Urothelium cell line (cell line): ENCODE measurements at regions not wholly inside any gene's neighbourhood (a gene's known extent, or its start where the extent isn't known, plus 50 kb on each side); places are given as distances from the start of the nearest gene placed in this dataset.
"Not testable (repeated sequence)": the region's sequence is repeated elsewhere in the genome, so short reads cannot be mapped to it uniquely, and the experiment has no call there.

Source experiments
- DNase-seq: peaks from one replicate; pipeline ENCODE4 v3.0.0; 2011; ENCODE audit warnings: low spot score, mixed read lengths
- FAIRE-seq: peaks from 2 replicates; lab custom pipeline; 2011; peaks lifted over from hg19 to GRCh38; lab: Jason Lieb, UNC

- no peak for FAIRE-seq
- no peak for DNase-seq
These were observed 1157.9 kb upstream of the LRRTM1 start for GRCh38 chr2:81462420-81462819.

GRCh38 chr2:81445176-81445575 is 1140.6 kb upstream of the LRRTM1 start:
- no peak for FAIRE-seq
- DNase-seq: no peak

GRCh38 chr2:81437456-81438000 is 1133.0 kb upstream of the LRRTM1 start:
- FAIRE-seq (no peak), DNase-seq (no peak)

GRCh38 chr2:81436256-81436655 is 1131.7 kb upstream of the LRRTM1 start:
- FAIRE-seq (no peak), DNase-seq (peak; percentile 46)

GRCh38 chr2:81412681-81413080 is 1108.1 kb upstream of the LRRTM1 start:
- no peak for DNase-seq
- no peak for FAIRE-seq

GRCh38 chr2:81403508-81403907 is 1099.0 kb upstream of the LRRTM1 start:
- DNase-seq (no peak), FAIRE-seq (no peak)

GRCh38 chr2:81396417-81397019 is 1092.0 kb upstream of the LRRTM1 start:
- FAIRE-seq: no peak
- no peak for DNase-seq

GRCh38 chr2:81395746-81396145 is 1091.2 kb upstream of the LRRTM1 start:
- FAIRE-seq (no peak), DNase-seq (no peak)

GRCh38 chr2:81389203-81389602 is 1084.7 kb upstream of the LRRTM1 start:
- FAIRE-seq (no peak), DNase-seq (no peak)

- FAIRE-seq (no peak), DNase-seq (no peak)
These were observed 1059.2 kb upstream of the LRRTM1 start for GRCh38 chr2:81363800-81364199.

- not testable (repeated sequence) for DNase-seq, FAIRE-seq
These were observed 1057.9 kb upstream of the LRRTM1 start for GRCh38 chr2:81362468-81362867.

GRCh38 chr2:81355436-81355835 is 1050.9 kb upstream of the LRRTM1 start:
- FAIRE-seq (no peak), DNase-seq (no peak)

- no peak for FAIRE-seq
- DNase-seq: no peak
These were observed 1029.5 kb upstream of the LRRTM1 start for GRCh38 chr2:81334046-81334445.

- DNase-seq (no peak), FAIRE-seq (no peak)
These were observed 1024.4 kb upstream of the LRRTM1 start for GRCh38 chr2:81328968-81329367.

GRCh38 chr2:81327911-81328310 is 1023.4 kb upstream of the LRRTM1 start:
- FAIRE-seq (no peak), DNase-seq (no peak)

- FAIRE-seq (no peak), DNase-seq (no peak)
These were observed 1019.5 kb upstream of the LRRTM1 start for GRCh38 chr2:81324046-81324445.

GRCh38 chr2:81304154-81304830 is 999.7 kb upstream of the LRRTM1 start:
- FAIRE-seq (no peak), DNase-seq (peak; percentile 26)

- no peak for FAIRE-seq
- DNase-seq: no peak
These were observed 998.8 kb upstream of the LRRTM1 start for GRCh38 chr2:81303321-81303720.

- DNase-seq: no peak
- no peak for FAIRE-seq
These were observed 995.3 kb upstream of the LRRTM1 start for GRCh38 chr2:81299841-81300240.

GRCh38 chr2:81290846-81291245 is 986.3 kb upstream of the LRRTM1 start:
- FAIRE-seq: no peak
- DNase-seq: no peak

GRCh38 chr2:81283081-81283480 is 978.5 kb upstream of the LRRTM1 start:
- DNase-seq (no peak), FAIRE-seq (no peak)

GRCh38 chr2:81282151-81282769 is 977.7 kb upstream of the LRRTM1 start:
- no peak for FAIRE-seq
- no peak for DNase-seq
